Skin epidermis (tissue), 12 donors: ENCODE measurements at regions not wholly inside any gene's neighbourhood (a gene's known extent, or its start where the extent isn't known, plus 50 kb on each side); places are given as distances from the start of the nearest gene placed in this dataset.
A peak's percentile ranks its signal among the peaks of the same experiment; 100 is the strongest.

ENCODE experiments used
- H3K27ac ChIP-seq, 21 experiments: fragments of 200-600 bp; sonication (generic) in 11 of 21; one replicate each; pipeline ENCODE4 v1.5.0; 2020; ENCODE audit warnings: mild to moderate bottlenecking in 3 of 21, inconsistent platforms in 2 of 21, moderate library complexity in 2 of 21
- H3K4me3 ChIP-seq, 7 experiments: fragments of 200-600 bp; sonication (generic) in 2 of 7; one replicate each; pipeline ENCODE4 v1.5.0; 2020; ENCODE audit warnings: inconsistent platforms in 2 of 7, mild to moderate bottlenecking in 2 of 7, moderate library complexity in 1 of 7

DNA sequence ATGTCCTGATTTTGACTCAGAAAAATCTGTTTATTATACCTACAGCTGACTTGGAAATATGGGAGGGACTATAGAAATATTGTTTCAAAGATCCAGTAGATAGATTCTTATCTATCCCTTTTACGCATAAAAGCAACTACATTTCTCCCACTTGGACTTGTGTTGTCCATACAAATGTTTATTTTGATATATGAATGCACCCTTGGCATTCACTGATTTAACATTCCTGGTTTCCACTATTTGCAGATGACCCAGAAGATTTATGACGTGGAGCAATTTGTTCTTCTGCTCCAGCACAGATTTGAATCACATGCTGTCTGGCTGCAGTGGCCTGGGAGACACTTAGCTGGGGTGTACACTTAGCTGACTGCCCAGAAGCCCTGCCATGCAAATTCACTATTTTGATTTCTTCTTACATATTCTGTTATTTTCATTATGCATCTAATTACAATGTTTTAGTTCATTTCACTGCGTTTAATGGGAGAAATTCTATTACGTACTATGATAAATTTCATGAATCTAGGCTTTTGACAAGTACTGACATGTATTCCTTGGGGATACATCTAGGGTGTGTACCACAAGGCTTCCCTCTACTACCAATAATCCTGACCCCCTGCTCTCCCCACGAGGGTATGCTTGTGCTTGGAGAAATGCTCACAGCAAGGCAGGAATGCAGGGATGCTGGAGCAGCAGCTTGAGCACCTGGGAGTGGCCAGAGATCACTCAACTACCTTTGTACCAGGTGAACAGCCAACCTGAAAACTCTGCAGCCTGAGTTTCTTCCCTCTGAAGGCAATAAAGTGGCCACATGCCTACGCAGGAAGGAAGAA lies 223.6 kb upstream of the TBL1XR1 start:
- Histone ChIP-seq H3K27ac (peak overlapping the region in 3 of 21 experiments; percentile 8 to 53 (median 13)), H3K4me3 (no peak overlapping the region)

DNA sequence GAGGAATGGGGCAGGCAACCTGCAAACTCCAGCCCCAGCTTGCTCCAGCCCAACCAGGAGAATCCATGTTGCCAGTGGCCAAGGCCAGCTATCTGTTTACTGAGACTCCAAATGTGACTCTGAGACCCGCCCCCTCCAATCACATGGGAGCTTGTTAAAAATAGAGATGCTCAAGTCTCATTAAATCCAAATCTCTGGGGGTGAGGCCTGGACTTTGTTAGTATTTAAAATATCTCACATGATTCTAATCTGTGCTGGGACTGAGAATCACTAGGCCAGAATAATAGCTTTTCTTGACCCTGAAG lies 224.2 kb upstream of the TBL1XR1 start:
- H3K27ac ChIP-seq: peak overlapping the region in 4 of 21 experiments; percentile 13 to 53 (median 33)
- no peak overlapping the region for H3K4me3 ChIP-seq

DNA sequence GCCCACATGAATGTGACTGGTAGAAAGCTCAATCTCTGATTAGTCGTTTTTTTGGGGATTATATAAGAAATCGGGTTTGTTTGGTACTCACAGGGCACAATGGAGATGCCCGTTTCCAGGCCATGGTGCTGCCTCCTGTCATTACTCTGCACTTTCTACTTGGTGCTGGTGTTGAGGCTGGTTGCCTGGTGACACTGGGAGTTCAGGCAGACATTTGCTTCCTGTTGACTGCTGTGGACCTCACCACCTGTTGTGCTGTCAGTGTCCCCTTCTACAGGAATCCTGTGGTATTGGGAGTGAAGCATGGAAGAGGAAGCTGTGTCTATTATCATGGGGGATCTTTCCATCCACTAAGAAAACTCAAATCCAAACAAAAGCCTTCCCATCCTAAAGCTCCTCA lies 227.2 kb upstream of the TBL1XR1 start:
- Histone ChIP-seq H3K4me3 (no peak overlapping the region), H3K27ac (no peak overlapping the region)

DNA sequence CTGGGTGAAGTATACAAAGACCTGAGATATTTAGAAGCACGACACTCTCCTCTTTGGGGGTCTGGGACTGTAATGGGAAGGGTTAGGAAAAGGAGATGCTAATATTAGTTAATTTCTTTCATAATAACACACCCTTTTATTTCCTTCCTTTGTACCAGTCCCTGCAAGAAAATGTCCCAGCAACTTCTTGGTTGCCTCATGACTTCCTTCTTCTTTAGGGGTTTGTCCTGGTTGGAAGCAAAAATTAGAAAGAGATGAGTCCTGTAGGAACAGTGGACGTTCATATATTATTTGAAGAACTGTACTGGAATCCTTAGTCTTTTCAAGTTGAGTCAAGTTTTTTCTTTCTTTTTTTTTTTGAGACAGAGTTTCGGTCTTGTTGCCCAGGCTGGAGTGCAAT lies 227.8 kb upstream of the TBL1XR1 start:
- Histone ChIP-seq H3K27ac (no peak overlapping the region), H3K4me3 (no peak overlapping the region)

DNA sequence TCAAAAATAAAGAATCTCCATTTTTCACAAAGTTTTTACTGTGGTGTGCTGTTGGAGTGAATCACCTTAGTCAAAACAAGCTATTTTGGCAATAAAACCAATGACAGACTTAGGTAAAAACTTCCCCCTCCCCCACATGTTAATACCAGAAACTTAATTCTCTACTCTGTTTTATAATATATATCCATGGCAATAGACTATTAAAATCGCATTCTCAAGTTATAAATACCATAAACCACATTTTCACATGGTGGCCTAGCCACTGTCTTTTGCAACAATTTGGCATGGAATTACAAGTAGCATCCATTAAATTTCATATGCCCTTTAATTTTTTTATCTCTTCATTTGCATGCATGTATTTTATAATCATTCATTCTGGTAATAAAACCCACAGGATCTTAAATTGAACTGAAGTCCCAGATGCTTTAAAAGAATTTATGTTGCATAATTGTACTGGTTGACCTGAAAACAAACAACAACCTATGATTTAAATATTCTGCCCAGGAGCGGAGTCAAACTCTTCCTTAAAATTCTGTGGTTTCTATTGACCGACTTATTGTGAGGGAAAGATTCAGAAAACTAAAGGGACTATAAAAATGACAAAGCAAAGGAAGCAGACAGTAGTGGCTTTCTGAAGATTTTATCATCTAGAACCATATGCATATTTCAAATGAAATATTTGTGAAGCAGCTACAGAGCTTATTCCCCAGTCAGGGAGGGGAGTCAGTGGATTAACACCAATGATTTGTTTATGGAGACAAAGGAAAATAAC lies 229.0 kb upstream of the TBL1XR1 start:
- H3K27ac ChIP-seq: peak overlapping the region in 6 of 21 experiments; percentile 2 to 82 (median 57)
- H3K4me3 ChIP-seq: no peak overlapping the region

DNA sequence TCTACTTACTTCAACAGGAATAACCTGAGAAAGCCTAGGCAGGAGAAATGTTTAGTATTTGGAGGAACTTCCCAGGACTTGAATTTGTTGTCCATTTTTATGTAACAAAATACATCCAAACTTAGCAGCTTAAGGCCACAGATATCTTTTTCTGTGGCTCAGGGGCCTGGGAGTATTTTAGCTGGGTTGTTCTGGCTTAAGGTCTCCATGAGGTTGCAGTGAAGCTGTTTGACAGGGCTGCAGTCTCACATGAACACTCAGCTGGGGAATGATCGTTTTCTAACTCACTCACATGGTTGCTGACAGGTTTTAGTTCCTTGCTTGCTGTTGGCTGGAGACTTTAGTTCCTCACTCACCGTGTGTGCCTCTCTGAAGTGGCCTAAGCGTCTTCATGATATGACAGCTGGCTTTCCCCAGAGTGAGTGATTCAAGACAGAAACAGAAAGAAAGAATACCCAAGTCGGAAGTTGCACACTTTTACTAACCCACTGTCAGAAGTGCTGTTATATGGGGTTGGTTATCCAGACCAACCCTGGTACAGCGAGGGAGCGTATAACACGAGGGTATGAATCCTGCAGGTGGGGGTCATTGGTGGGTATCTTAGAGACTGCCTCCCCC lies 229.7 kb upstream of the TBL1XR1 start:
- no peak overlapping the region for H3K4me3 ChIP-seq
- peak overlapping the region in 10 of 21 experiments; percentile 2 to 82 (median 31) for H3K27ac ChIP-seq

DNA sequence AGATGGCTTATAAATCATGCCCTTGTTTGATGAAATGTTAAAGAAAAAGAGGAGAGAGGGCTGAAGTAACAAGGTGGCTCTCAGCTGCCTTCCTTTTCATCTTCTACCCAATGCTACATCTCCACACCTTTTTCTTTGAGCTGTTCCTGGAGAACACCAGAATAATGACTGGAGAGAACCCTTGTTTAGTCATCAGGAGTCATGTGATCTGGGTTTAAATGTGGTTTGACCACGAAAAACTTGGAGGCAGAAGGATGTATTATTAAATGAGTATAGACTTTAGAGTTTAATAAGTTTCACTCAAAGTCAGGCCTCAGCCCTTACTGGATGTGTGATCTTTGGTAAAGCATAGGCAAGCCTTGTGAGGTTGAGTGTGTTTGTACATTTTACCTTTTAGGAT lies 230.3 kb upstream of the TBL1XR1 start:
- Histone ChIP-seq H3K27ac (peak overlapping the region in 10 of 21 experiments; percentile 2 to 82 (median 26)), H3K4me3 (no peak overlapping the region)

DNA sequence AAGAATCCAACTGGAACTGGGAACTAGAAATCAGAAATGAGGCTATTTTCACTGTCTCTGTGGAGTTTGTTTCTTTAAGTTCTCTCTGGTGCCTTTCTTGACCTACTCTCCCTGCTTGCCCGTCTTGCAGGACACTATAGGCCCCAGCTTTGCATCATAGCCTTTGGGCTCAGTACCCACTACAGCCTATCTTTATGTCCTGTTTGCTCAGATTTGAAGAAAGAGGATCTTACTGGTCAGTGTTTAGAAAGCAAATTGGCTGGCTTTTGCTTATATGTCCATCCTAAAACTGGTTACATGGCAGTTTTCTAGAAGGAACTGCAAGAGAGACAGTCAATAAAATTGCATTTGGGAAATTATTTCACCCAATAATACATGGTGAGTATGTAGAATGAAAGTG lies 231.8 kb upstream of the TBL1XR1 start:
- H3K4me3 ChIP-seq: no peak overlapping the region
- H3K27ac ChIP-seq: no peak overlapping the region

DNA sequence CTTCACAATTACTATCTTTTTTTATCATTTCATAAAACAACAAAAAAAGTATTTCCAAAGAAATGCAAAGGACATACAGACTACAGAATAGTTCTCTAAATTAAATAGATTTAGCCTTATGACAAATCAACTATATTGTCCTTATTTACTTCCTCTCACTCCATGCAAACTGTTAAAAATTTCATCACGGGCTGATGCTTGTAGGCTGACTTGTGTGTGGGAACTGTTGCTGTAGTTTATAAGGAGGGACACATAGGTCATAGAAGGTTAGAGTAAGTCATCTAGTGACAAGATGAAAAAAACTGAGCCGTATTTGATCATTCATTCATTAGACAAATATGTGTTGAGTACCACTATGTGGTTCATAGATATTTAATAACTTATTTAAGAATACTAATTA lies 232.5 kb upstream of the TBL1XR1 start:
- Histone ChIP-seq H3K27ac (no peak overlapping the region), H3K4me3 (no peak overlapping the region)

DNA sequence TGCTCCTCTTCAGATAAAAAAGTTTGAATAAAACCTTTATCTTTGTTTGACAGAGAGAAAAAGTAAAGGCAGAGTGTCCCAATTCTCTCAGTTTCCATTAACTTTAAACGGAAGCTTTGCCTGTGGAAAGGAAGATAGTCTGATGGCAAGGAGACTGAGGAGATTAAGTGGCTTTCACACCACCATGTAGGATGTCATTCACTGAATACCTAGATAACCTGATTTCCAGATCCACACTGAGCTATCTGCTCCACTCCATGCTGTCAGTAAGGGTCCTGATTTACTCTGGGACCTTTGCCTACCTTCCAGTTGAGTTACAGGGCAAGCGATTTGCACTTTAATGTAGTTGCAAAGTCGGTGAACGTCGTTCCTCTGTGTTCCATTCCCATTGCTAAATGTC lies 233.4 kb upstream of the TBL1XR1 start:
- Histone ChIP-seq H3K27ac (no peak overlapping the region), H3K4me3 (no peak overlapping the region)

DNA sequence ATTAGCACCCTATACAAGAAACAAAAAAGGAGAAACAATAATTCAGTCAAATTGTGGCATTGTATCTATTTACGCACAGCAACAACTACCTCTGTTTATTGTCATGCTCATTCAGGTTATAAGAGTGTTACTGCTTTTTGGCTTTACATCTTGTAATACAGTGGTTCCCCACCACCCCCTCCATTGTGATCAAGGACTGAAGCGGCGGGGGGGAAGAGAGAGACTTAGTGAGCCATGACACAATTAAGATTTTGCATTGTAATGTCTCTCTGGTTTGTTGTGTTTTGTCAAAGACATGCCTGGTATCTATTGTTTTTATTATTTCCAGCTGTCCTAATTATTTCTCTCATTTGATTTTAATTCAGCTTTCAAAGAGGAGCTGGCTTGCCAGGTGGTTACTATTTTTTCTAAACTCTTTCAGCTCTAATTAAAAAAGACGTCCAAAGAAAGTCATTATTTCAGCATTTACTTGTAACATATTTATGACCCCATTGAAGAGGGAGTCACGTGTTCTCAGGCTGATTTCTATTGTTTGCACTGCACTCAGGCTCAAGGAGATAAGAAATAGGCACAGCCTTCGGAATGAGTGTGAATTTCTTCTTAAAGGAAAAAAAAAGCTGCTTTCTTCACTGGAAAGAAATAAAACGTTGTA lies 234.4 kb upstream of the TBL1XR1 start:
- H3K27ac ChIP-seq: no peak overlapping the region
- H3K4me3 ChIP-seq: no peak overlapping the region

DNA sequence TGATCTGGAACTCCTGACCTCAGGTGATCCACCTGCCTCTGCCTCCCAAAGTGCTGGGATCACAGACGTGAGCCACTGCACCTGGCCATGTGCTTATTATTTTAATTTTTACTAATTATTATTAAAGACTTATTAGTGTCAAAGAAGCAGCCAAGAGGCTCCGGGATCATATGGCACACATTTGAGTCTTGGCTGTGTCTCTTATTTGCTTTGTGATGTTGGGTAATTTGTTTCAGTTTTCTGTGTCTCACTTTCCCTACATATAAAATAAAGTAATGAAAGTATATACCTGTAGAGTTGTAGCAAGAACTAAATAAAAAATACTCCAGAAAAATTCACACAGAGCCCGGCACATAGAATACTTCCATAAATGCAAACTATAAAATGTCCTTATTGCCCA lies 238.0 kb upstream of the TBL1XR1 start:
- no peak overlapping the region for H3K4me3 ChIP-seq
- no peak overlapping the region for H3K27ac ChIP-seq

DNA sequence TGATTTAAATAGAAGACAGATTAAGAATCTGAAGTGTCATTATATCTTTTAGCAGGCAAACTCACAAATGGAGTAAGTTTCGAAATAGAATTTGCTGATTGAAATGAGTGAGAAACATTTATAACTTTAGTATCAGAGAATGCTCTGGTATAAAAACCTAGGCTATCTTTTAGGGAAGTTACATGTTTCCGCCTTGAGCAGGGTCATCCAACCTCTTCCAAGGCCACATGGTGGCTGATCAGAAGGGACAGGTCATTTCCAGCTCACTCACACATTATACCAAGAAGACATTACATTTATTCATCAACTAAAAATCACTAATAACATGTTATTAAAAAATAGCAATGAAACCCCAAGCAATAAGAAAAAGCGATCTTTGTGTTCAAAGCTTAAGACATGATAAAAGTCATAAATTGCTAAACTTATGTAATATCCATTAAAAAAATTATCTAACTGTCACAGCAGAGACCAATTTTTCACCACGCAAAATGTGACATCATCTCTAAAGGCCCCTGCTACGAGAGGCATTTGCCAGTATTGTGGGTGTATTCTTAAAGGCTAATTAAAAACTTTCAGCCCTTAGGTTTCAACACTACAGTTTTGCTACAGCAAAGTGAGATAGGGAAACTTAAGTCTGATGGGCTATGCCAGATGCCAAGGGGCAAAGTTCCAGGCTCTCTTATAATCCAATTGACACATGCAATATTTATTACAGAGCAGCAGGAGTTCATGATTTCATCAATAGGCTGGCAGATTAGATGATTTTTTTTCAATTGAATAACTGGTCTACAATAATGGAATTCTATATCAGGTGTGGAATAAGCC lies 240.4 kb upstream of the TBL1XR1 start:
- Histone ChIP-seq H3K27ac (peak overlapping the region in 1 of 21 experiments; percentile 58), H3K4me3 (no peak overlapping the region)

DNA sequence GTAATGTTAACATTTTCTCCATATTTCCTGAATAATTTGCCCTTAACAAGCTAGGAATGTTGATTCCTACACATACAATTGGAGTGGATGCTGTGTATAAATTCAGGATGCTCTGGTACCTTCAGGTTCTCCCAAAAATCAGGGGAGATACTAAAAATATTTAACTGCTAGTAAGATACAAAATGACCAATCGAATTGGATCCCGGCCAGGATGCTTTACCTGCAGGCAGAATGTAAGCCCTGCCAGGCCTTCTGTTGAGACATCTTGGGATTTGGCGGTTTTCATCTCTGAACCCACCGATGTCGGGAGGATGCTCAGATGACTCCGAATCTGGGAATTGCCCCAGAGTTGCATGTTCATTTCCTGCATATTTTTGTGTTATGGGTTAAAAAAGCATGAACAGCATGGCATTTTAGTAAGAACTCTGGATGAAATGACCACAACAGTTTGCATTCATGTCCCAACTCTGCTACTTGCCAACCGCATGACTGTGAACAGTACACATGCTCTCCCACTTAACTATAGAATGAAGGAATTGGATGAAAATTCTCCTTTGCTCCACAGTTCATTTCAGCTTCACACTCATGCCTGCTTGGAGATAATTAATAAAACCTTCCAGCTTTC lies 241.4 kb upstream of the TBL1XR1 start:
- H3K4me3 ChIP-seq: no peak overlapping the region
- H3K27ac ChIP-seq: no peak overlapping the region

DNA sequence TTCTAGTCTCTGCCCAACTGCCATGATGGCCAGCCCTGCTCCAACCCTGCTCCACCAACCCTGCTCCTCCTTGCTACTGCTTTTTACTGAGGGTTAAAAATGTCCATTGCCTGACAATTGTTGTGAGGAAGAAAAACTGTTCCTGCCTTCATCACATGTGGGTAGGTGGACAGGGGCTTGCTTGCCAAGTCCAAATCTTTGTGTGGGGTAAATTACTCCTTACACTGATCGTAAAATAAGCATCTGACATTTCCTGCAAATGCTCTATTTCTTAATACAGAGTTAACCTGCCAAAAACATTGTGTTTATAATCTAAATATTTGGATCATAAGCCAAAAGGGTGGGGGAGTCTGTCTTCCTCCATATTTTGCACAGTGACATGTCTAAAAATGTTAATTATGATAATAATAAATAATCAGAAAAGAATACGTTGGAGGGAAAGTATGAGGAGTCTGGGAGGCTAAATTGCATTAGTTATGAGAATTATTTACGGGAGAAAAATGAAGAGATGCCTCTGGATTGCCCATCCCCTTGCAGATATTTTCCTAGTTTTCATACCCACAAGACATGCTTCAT lies 242.5 kb upstream of the TBL1XR1 start:
- H3K4me3 ChIP-seq: no peak overlapping the region
- H3K27ac ChIP-seq: no peak overlapping the region

DNA sequence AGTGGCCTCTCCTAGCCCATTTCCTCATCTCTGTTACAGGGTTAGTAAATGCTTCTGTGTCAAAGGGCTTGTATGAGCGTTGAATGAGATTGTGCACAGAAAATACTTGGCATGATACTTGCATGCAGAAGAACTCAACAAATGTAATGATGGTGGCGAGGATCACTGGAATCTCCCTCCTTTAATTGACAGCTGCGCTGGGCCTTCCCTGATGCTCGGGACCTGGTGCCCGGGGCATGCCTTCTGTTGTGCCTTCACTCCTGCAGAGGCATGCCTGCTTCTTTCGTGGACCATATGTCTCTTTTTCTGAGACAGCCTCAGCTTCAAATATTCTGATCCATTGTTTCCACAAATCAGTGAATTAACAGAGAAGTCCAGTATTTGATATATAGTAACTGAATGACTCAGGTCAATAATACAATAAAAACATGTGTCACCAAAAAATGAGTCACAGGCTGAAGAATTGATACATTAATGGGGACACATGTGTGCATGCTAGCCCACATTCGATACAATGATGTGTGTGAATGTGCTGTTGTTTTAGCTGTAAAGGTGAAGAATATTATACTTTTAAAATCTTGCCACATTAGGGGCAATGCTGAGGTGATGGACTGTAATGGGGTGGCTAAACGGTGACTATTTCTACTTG lies 243.3 kb upstream of the TBL1XR1 start:
- H3K4me3 ChIP-seq: no peak overlapping the region
- H3K27ac ChIP-seq: no peak overlapping the region

DNA sequence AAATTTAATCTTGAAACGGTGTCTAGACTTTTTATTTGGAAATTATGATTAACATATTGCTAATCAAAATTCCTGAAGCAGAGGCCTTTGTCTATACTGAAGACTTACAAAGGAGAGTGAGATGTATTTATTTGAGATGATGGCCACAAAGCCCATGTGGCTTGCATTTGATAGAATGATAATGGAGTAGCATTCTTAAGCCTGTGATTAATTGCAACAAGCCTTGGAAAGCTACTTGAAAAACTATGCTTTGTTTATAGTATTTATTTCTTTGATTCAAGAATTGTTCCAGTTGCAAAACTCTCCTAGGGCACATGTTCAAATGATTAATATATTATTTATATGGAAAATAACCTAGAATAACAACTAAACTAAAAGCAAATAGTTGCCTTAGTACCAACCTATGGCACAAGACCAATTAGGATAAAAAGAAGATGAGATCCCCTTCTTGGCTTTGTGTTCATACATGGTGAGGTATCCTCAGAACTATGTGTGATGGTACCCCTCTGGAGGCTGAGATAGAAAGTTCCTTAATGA lies 244.1 kb upstream of the TBL1XR1 start:
- peak overlapping the region in 4 of 21 experiments; percentile 29 to 49 (median 39) for H3K27ac ChIP-seq

More for the DNA sequence above, 244.1 kb upstream of the TBL1XR1 start:
- H3K4me3 ChIP-seq: no peak overlapping the region
